ENCODE measurements at regions not wholly inside any gene's neighbourhood (a gene's known extent, or its start where the extent isn't known, plus 50 kb on each side); places are given as distances from the start of the nearest gene placed in this dataset.

DNA sequence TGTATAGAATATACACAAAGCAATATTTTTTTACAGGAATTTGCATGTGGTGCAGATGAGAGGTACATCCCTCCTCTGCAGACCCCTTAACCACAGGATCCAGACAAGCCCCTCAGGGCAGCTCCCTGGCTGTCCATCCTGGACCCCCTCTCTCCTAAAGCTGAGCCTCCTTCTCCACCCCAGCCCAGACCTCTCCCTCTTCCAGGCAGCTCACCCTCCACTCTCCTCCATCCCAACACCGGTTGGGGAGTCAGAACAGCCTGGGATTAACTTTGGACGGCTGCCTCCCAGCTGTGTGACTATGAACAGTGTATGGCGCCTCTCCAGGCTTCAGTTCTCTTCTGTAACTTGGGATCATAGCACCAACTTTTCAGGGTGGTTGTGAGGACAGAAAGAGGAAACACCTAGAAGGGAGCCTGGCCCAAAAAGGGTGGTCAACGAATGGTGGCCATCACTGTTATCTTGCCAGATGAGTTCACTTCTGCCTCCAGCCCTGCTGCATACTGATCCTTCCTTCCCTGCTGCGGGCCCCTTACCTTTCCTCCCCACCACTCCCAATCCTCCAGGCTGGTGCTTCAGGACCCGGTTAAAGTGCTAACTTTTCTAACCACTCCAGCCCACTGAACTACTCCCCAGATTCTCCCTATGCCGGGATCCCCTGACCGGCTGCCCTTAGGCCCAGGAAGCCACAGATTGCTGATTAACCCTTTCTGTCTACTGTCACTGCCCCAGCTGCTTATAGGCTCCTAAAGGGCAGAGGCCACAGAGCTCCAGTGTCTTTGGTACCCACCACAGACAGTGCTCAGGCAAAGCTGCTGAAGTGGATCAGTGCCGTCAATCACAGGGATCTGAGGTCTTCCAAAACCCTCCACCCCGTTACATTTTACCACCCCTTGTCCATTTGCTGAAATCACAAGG lies 55.9 kb downstream of the GPR6 start:
- TF ChIP-seq SNAI2 (CRISPR knock-in tag; IDR thresholded peaks at IDR 0.05) (no peak), ESRRG (CRISPR knock-in tag; IDR thresholded peaks at IDR 0.05) (no peak), ZNF565 (CRISPR knock-in tag; conservative IDR thresholded peaks at IDR 0.05; ENCODE audit: low read depth) (no peak), ISL1 (CRISPR knock-in tag; IDR thresholded peaks at IDR 0.05) (no peak)
- TF ChIP-seq, protein P1, sequence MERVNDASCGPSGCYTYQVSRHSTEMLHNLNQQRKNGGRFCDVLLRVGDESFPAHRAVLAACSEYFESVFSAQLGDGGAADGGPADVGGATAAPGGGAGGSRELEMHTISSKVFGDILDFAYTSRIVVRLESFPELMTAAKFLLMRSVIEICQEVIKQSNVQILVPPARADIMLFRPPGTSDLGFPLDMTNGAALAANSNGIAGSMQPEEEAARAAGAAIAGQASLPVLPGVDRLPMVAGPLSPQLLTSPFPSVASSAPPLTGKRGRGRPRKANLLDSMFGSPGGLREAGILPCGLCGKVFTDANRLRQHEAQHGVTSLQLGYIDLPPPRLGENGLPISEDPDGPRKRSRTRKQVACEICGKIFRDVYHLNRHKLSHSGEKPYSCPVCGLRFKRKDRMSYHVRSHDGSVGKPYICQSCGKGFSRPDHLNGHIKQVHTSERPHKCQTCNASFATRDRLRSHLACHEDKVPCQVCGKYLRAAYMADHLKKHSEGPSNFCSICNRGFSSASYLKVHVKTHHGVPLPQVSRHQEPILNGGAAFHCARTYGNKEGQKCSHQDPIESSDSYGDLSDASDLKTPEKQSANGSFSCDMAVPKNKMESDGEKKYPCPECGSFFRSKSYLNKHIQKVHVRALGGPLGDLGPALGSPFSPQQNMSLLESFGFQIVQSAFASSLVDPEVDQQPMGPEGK (CRISPR knock-in tag; IDR thresholded peaks at IDR 0.05; ENCODE audit: borderline replicate concordance), result no peak

All from SK-N-SH treated with all-trans-retinoic acid at 6 μM for 48 hours (cell line).